H1 (cell line): ENCODE measurements at regions not wholly inside any gene's neighbourhood (a gene's known extent, or its start where the extent isn't known, plus 50 kb on each side); places are given as distances from the start of the nearest gene placed in this dataset.

Experiments used
- CTCF ChIA-PET: fragments of 300-600 bp; sonication (Branson Sonifier 250); formaldehyde crosslinking; loops from one replicate; lab custom pipeline; 2021; ENCODE audit not compliant: partially characterized antibody; lab: Charles Lee
- POLR2A ChIA-PET: fragments of 300-600 bp; sonication (Branson Sonifier 250); formaldehyde crosslinking; loops from one replicate; lab custom pipeline; 2021; ENCODE audit warnings: inconsistent platforms; ENCODE audit not compliant: partially characterized antibody; lab: Charles Lee
- DNase-seq, 2 experiments: peaks; one replicate each; pipeline versions ENCODE4 v3.0.0 to v3.0.0-alpha.2; 2010 to 2022; ENCODE audit warnings: low spot score in 2 of 2, low read depth in 1 of 2, mixed read lengths in 1 of 2
- FAIRE-seq: peaks from 2 replicates; lab custom pipeline; 2011; peaks lifted over from hg19 to GRCh38; lab: Jason Lieb, UNC
- H2AFZ ChIP-seq: 2 replicates; pipeline ENCODE4 v1.8.1; 2012; ENCODE audit warnings: low read length, inconsistent platforms
- H2AK5ac ChIP-seq: 2 replicates; pipeline ENCODE4 v1.6.1; 2013; ENCODE audit warnings: low read depth, low read length
- H2BK120ac ChIP-seq: replicated peaks from 2 replicates; pipeline ENCODE3; 2013; ENCODE audit warnings: low read depth, low read length, inconsistent platforms
- H2BK12ac ChIP-seq: 2 replicates; pipeline ENCODE4 v1.6.1; 2013; ENCODE audit warnings: low read depth, low read length
- H2BK15ac ChIP-seq: 2 replicates; pipeline ENCODE4 v1.6.1; 2013; ENCODE audit warnings: low read length
- H2BK20ac ChIP-seq: 2 replicates; pipeline ENCODE4 v1.6.1; 2013; ENCODE audit warnings: low read length
- H2BK5ac ChIP-seq: 2 replicates; pipeline ENCODE4 v1.6.1; 2013; ENCODE audit warnings: low read depth, low read length
- H3K14ac ChIP-seq: 2 replicates; pipeline ENCODE4 v1.6.1; 2013; ENCODE audit warnings: inconsistent platforms; ENCODE audit not compliant: insufficient read length
- H3K18ac ChIP-seq: 2 replicates; pipeline ENCODE4 v1.6.1; 2013; ENCODE audit warnings: low read length; ENCODE audit errors: extremely low read depth
- H3K23ac ChIP-seq: 2 replicates; pipeline ENCODE4 v1.6.1; 2013; ENCODE audit warnings: inconsistent platforms; ENCODE audit not compliant: insufficient read length
- H3K23me2 ChIP-seq: 2 replicates; pipeline ENCODE4 v1.6.1; 2013; ENCODE audit warnings: low read depth, low read length
- H3K27ac ChIP-seq: 2 replicates; pipeline ENCODE4 v1.6.1; 2011; ENCODE audit warnings: low read depth, low read length, inconsistent platforms
- H3K27me3 ChIP-seq, 4 experiments: replicated peaks in 1 of 4; 1 replicate in 1 of 4; 2 replicates in 3 of 4; pipeline versions ENCODE4 v1.6.1 to v1.8.1; 2011 to 2013; ENCODE audit warnings: low read length in 3 of 4, mild to moderate bottlenecking in 3 of 4, inconsistent platforms in 2 of 4, mixed read lengths in 2 of 4, moderate library complexity in 1 of 4; ENCODE audit not compliant: control insufficient read depth in 3 of 4, insufficient read depth in 3 of 4; ENCODE audit errors: extremely low read depth in 1 of 4
- H3K36me3 ChIP-seq, 4 experiments: 2 replicates each; pipeline versions ENCODE4 v1.6.1 to v1.8.1; 2011 to 2013; ENCODE audit warnings: mild to moderate bottlenecking in 4 of 4, low read length in 3 of 4, moderate library complexity in 2 of 4, control low read depth in 1 of 4, inconsistent platforms in 1 of 4; ENCODE audit not compliant: insufficient read depth in 4 of 4, control insufficient read depth in 2 of 4
- H3K4ac ChIP-seq: replicated peaks from 2 replicates; pipeline ENCODE3; 2013; ENCODE audit warnings: low read length, low read depth, mixed read lengths, inconsistent platforms; ENCODE audit not compliant: insufficient read length
- H3K4me1 ChIP-seq, 4 experiments: replicated peaks in 1 of 4; 1 replicate in 1 of 4; 2 replicates in 3 of 4; pipeline versions ENCODE4 v1.6.1 to v1.8.1; 2011 to 2013; ENCODE audit warnings: low read length in 3 of 4, inconsistent platforms in 2 of 4, mixed read lengths in 1 of 4; ENCODE audit not compliant: insufficient read depth in 4 of 4, control insufficient read depth in 3 of 4
- H3K4me2 ChIP-seq, 2 experiments: 2 replicates each; pipeline versions ENCODE4 v1.6.1 to v1.8.1; 2011 to 2013; ENCODE audit warnings: low read depth in 2 of 2, low read length in 2 of 2, control low read depth in 1 of 2, inconsistent platforms in 1 of 2, mild to moderate bottlenecking in 1 of 2; ENCODE audit not compliant: insufficient read depth in 1 of 2
- H3K4me3 ChIP-seq, 4 experiments: fragments of 200-600, 300-600 bp in 1 of 4; sonication (generic), shearing (Covaris generic), sonication (Bioruptor Twin) in 1 of 4; 2 replicates each; pipeline versions ENCODE4 v1.5.1 to v1.8.1; 2011 to 2016; ENCODE audit warnings: low read length in 4 of 4, low read depth in 3 of 4, control low read depth in 2 of 4, inconsistent platforms in 2 of 4, mild to moderate bottlenecking in 2 of 4, mixed read lengths in 1 of 4, moderate library complexity in 1 of 4; ENCODE audit not compliant: insufficient read depth in 2 of 4; ENCODE audit errors: extremely low read depth in 1 of 4
- H3K56ac ChIP-seq: replicated peaks from 2 replicates; pipeline ENCODE3; 2013; ENCODE audit warnings: low read depth, mild to moderate bottlenecking, mixed read lengths, low read length, inconsistent platforms; ENCODE audit not compliant: insufficient read length
- H3K79me1 ChIP-seq: 2 replicates; pipeline ENCODE4 v1.6.1; 2013; ENCODE audit warnings: low read depth, low read length, control low read depth
- H3K79me2 ChIP-seq, 2 experiments: 2 replicates each; pipeline versions ENCODE4 v1.6.1 to v1.8.1; 2012 to 2013; ENCODE audit warnings: low read length in 2 of 2, mild to moderate bottlenecking in 2 of 2, inconsistent platforms in 1 of 2; ENCODE audit not compliant: insufficient read depth in 2 of 2, control insufficient read depth in 1 of 2
- H3K9ac ChIP-seq, 4 experiments: replicated peaks in 1 of 4; 1 replicate in 1 of 4; 2 replicates in 3 of 4; pipeline versions ENCODE4 v1.6.1 to v1.8.1; 2011 to 2013; ENCODE audit warnings: low read depth in 3 of 4, low read length in 3 of 4, control low read depth in 2 of 4, mild to moderate bottlenecking in 2 of 4, moderate library complexity in 2 of 4, inconsistent platforms in 1 of 4; ENCODE audit errors: extremely low read depth in 1 of 4
- H3K9me3 ChIP-seq, 2 experiments: 2 replicates each; pipeline versions ENCODE4 v1.6.1 to v1.8.1; 2012 to 2013; ENCODE audit warnings: mild to moderate bottlenecking in 2 of 2, moderate library complexity in 2 of 2, control low read depth in 1 of 2, inconsistent platforms in 1 of 2, low read depth in 1 of 2, low read length in 1 of 2, mixed read lengths in 1 of 2; ENCODE audit not compliant: insufficient read depth in 2 of 2
- H4K20me1 ChIP-seq, 2 experiments: replicated peaks in 1 of 2; 2 replicates each; pipeline versions ENCODE3 to v1.8.1; 2011 to 2013; ENCODE audit warnings: inconsistent platforms in 2 of 2, low read length in 2 of 2, mild to moderate bottlenecking in 1 of 2; ENCODE audit not compliant: insufficient read depth in 2 of 2, control insufficient read depth in 1 of 2
- H4K5ac ChIP-seq: 2 replicates; pipeline ENCODE4 v1.6.1; 2013; ENCODE audit warnings: low read length, low read depth, mixed read lengths, inconsistent platforms; ENCODE audit not compliant: insufficient read length
- H4K8ac ChIP-seq: 2 replicates; pipeline ENCODE4 v1.8.0; 2013; ENCODE audit warnings: mild to moderate bottlenecking, moderate library complexity, low read length, inconsistent platforms; ENCODE audit not compliant: insufficient read depth; ENCODE audit errors: extremely low read depth
- H4K91ac ChIP-seq: replicated peaks from 2 replicates; pipeline ENCODE3; 2013; ENCODE audit warnings: low read length, mixed read lengths, inconsistent platforms; ENCODE audit not compliant: insufficient read length
- EZH2 ChIP-seq: fragments of 200-600 bp; sonication (generic); IDR thresholded peaks from 2 replicates; pipeline ENCODE4 v1.7.1; 2012; ENCODE audit warnings: low read depth, mild to moderate bottlenecking, moderate library complexity, low read length, inconsistent platforms; ENCODE audit not compliant: severe bottlenecking
- HDAC6 ChIP-seq: IDR thresholded peaks from one replicate; pipeline ENCODE4 v1.7.1; 2012; ENCODE audit warnings: low read depth, mild to moderate bottlenecking, inconsistent platforms, low read length, moderate library complexity
- NANOG ChIP-seq: IDR thresholded peaks from 2 replicates; pipeline ENCODE4 v1.6.1; 2011; ENCODE audit warnings: low read length, low read depth, mild to moderate bottlenecking, inconsistent platforms; ENCODE audit not compliant: insufficient read depth, poor library complexity, severe bottlenecking
- POU5F1 ChIP-seq: IDR thresholded peaks from 2 replicates; pipeline ENCODE4 v1.6.1; 2011; ENCODE audit warnings: low read depth, mild to moderate bottlenecking, low read length, moderate library complexity
- RFX5 ChIP-seq: IDR thresholded peaks from 2 replicates; pipeline ENCODE4 v1.6.1; 2011; ENCODE audit warnings: low read depth, low read length, improper control_type of control experiment, borderline replicate concordance
- SIN3A ChIP-seq, 2 experiments: IDR thresholded peaks in 1 of 2; conservative IDR thresholded peaks in 1 of 2; 2 replicates each; pipeline ENCODE4 v1.6.1; 2011 to 2012; ENCODE audit warnings: low read length in 2 of 2, improper control_type of control experiment in 1 of 2, low read depth in 1 of 2, mild to moderate bottlenecking in 1 of 2
- SRF ChIP-seq: IDR thresholded peaks from 2 replicates; pipeline ENCODE4 v1.6.1; 2011; ENCODE audit warnings: mild to moderate bottlenecking, low read depth, low read length, moderate library complexity
- TCF12 ChIP-seq: IDR thresholded peaks from 2 replicates; pipeline ENCODE4 v1.6.1; 2011; ENCODE audit warnings: low read depth, mild to moderate bottlenecking, low read length
- WGBS, 2 experiments: shearing (Covaris generic) in 1 of 2; methylation state at CpG; one replicate each; pipeline versions ENCODE4 v1.1.6 to v1.1.7; 2013 to 2015; ENCODE audit warnings: low lambda C conversion rate in 2 of 2, mixed read lengths in 2 of 2, inconsistent platforms in 1 of 2, low coverage in 1 of 2, missing lambda C conversion rate in 1 of 2; ENCODE audit not compliant: insufficient replicate concordance in 2 of 2, insufficient coverage in 1 of 2, insufficient read length in 1 of 2; ENCODE audit errors: extremely low coverage in 1 of 2, missing lambda C conversion rate in 1 of 2; 5-methylcytosine and 5-hydroxymethylcytosine counted together
- TF ChIP-seq, protein P1 (sequence below): IDR thresholded peaks from 2 replicates; pipeline ENCODE4 v1.6.1; 2011; ENCODE audit warnings: low read length, improper control_type of control experiment

DNA sequence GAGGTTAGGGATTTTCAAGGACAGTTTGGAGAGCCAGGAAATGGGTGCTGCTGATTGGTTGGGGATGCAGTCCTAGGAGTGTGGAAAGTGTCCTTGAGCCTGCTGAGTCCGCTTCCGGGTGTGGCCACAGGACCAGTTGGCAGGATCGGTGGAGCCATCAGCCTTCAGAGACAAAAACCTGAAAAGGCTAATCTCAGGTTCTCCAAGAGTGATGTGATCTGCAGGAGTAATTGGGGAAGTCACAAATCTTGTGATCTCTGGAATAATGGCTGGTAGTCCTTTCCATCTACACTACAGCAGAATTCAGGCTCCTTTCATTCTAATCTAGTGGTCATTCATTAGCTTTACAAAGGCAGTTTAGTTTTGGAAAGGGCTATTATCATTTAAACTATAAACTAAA is 55.9 kb upstream of the BMP2K start:
- Histone ChIP-seq H3K4me2 (peak overlapping the region; percentile 1 to 8; a peak in 1 of 4 replicates), H2AFZ (peak overlapping the region; percentile 54; the same call in 1 of the 2 replicates), H4K91ac (no peak overlapping the region), H3K27me3 (no peaks in the 10 kb centered on the region; a peak in 1 of 7 replicates), H3K56ac (no peak overlapping the region), H3K14ac (no peak overlapping the region), H3K79me1 (no peaks in the 10 kb centered on the region), H2BK12ac (no peak overlapping the region), H3K23ac (no peak overlapping the region), H3K9me3 (no peaks in the 10 kb centered on the region), H3K4ac (no peak overlapping the region), H4K20me1 (no peaks in the 10 kb centered on the region), H3K27ac (no peak overlapping the region), H3K18ac (no peak overlapping the region; the same call in 1 of the 2 replicates), H4K5ac (no peak overlapping the region), H3K79me2 (no peaks in the 10 kb centered on the region), H2BK120ac (no peak overlapping the region), H2AK5ac (no peak overlapping the region), H4K8ac (no peak overlapping the region), H3K4me3 (no peak overlapping the region), H2BK5ac (no peak overlapping the region; the same call in 1 of the 2 replicates), H3K4me1 (peaks cover 4 to 10% (median 5%) of the 10 kb centered on the region in 4 experiments; a peak in 5 of 7 replicates), H3K36me3 (no peaks in the 10 kb centered on the region), H2BK15ac (no peak overlapping the region), H2BK20ac (no peak overlapping the region), H3K9ac (no peak overlapping the region), H3K23me2 (no peaks in the 10 kb centered on the region)
- DNase-seq, result no peak
- TF ChIP-seq, protein P1, sequence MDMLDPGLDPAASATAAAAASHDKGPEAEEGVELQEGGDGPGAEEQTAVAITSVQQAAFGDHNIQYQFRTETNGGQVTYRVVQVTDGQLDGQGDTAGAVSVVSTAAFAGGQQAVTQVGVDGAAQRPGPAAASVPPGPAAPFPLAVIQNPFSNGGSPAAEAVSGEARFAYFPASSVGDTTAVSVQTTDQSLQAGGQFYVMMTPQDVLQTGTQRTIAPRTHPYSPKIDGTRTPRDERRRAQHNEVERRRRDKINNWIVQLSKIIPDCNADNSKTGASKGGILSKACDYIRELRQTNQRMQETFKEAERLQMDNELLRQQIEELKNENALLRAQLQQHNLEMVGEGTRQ, result no peak
- TF ChIP-seq POU5F1, result no peak
- no peak for TF ChIP-seq HDAC6
- no peak for TF ChIP-seq EZH2
- TF ChIP-seq SRF, result no peak
- no peak for TF ChIP-seq NANOG
- no peak for TF ChIP-seq RFX5
- TF ChIP-seq TCF12, result no peak
- TF ChIP-seq SIN3A (conservative IDR thresholded peaks at IDR 0.05 in 1 of 2, IDR thresholded peaks at IDR 0.05 in 1 of 2; ENCODE audit: low read depth in 1 of 2, low read length in 2 of 2), result no peak
- WGBS, 2 experiments, result 74% methylated on average over 3 of the region's 3 CpGs; no CpG with 5 or more reads in 1 of the 2 experiments
- ChIA-PET CTCF (interaction anchor here (0.8 to 1.1 kb wide), 2 partner anchors 9 to 57 kb away, joined by 3 to 5 read pairs; no protein-coding TSS in a partner anchor), POLR2A (interaction anchor here (1.3 kb wide), 1 partner anchor 26 kb away, joined by 3 read pairs; no protein-coding TSS in a partner anchor)
- no peak for FAIRE-seq
